ENCODE measurements at regions not wholly inside any gene's neighbourhood (a gene's known extent, or its start where the extent isn't known, plus 50 kb on each side); places are given as distances from the start of the nearest gene placed in this dataset.

DNA sequence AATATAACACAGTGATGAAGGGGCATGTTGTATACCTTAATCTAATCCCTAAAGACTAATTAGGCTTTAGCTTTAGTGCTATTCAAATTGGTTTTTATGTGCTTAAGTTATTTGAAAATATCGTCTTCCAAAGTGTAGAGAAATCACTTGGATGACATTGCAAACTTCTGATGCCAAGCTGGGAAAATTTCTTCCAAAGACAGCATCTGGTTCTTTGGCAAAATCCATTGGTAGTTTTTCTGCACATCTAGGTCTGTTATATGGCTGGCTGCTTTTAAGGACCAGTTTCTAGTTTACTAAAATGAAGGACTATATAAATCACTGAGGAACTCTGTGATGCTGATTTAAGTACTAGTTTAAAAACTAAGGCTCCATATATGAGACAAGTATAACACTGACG is 2362.3 kb downstream of the PCDH9 start (continued):
- no peak for TF ChIP-seq JUND (IDR thresholded peaks at IDR 0.05)
- no peak for TF ChIP-seq ZBTB33 (IDR thresholded peaks at IDR 0.05)
- no peak for TF ChIP-seq RAD21 (IDR thresholded peaks at IDR 0.05)
- TF ChIP-seq, protein P1, sequence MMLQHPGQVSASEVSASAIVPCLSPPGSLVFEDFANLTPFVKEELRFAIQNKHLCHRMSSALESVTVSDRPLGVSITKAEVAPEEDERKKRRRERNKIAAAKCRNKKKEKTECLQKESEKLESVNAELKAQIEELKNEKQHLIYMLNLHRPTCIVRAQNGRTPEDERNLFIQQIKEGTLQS (IDR thresholded peaks at IDR 0.05): no peak

DNA sequence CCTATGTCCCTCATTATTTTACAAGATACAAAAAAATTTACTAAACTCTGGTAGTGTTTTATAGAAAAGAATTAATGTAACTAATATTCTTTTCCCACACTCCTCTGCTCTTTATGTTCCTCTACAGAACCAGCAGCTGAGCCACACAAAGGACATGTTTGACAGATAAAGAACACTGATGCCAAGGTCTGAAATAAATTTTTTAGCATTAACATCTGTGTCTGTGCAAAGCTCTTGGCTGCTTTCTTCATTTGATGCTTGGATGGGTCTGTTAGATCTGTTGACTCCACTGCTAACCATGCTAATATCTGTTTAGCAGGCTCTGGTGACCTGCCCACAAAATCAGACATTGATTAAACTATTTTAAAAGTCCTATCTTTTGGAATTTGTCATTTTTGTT is 2363.8 kb downstream of the PCDH9 start:
- H3K27ac ChIP-seq (ENCODE audit: low read depth in 1 of 2, low read length in 2 of 2): no peak overlapping the region
- H3K4me3 ChIP-seq (ENCODE audit: low read depth in 1 of 3, low read length in 3 of 3): no peak overlapping the region
- TF ChIP-seq EGR1 (IDR thresholded peaks at IDR 0.05; ENCODE audit: low read depth in 2 of 2): no peak
- DNase-seq (ENCODE audit: low spot score): no peak
- H3K27me3 ChIP-seq (ENCODE audit: control insufficient read depth in 4 of 4, insufficient read depth in 4 of 4, low read length in 3 of 4): peaks cover 0 to 4% (median 0%) of the 10 kb centered on the region in 4 donors
- H3K9ac ChIP-seq (ENCODE audit: low read depth in 1 of 2, low read length in 2 of 2): no peak overlapping the region
- H3K4me1 ChIP-seq (ENCODE audit: control insufficient read depth in 4 of 4, insufficient read depth in 4 of 4, low read length in 3 of 4): no peaks in the 10 kb centered on the region
- H3K9me3 ChIP-seq (ENCODE audit: control insufficient read depth in 4 of 4, low read length in 3 of 4): peaks cover 0 to 2% (median 1%) of the 10 kb centered on the region in 4 donors
- no peaks in the 10 kb centered on the region for H3K36me3 ChIP-seq (ENCODE audit: control insufficient read depth in 4 of 4, insufficient read depth in 3 of 4, low read depth in 1 of 4, low read length in 3 of 4)

DNA sequence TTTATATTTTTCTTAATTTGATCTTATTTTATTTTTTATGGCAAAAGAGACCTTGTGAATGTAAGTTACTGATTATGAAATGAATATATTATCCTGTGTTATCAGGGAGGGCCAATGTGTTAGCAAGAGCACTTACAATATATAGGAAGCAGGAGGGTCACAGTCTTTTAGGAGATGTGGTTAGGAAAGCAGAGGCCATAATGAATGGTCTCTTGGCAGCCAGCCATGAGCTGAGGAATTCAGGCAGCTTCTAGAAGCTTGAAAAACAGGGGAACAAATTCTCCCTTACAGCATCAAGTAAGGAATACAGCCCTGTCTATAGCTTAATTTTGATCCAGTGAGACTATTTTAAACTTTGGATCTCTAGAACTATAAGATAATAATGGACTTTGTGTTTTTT is 2374.6 kb downstream of the PCDH9 start:
- H3K27ac ChIP-seq (ENCODE audit: low read depth in 1 of 2, low read length in 2 of 2): no peak overlapping the region
- no peak for DNase-seq (ENCODE audit: low spot score)
- no peaks in the 10 kb centered on the region for H3K9me3 ChIP-seq (ENCODE audit: control insufficient read depth in 4 of 4, low read length in 3 of 4)
- H3K4me1 ChIP-seq (ENCODE audit: control insufficient read depth in 4 of 4, insufficient read depth in 4 of 4, low read length in 3 of 4): no peaks in the 10 kb centered on the region
- H3K27me3 ChIP-seq (ENCODE audit: control insufficient read depth in 4 of 4, insufficient read depth in 4 of 4, low read length in 3 of 4): no peaks in the 10 kb centered on the region
- no peaks in the 10 kb centered on the region for H3K36me3 ChIP-seq (ENCODE audit: control insufficient read depth in 4 of 4, insufficient read depth in 3 of 4, low read depth in 1 of 4, low read length in 3 of 4)
- no peak overlapping the region for H3K9ac ChIP-seq (ENCODE audit: low read depth in 1 of 2, low read length in 2 of 2)
- no peak overlapping the region for H3K4me3 ChIP-seq (ENCODE audit: low read depth in 1 of 3, low read length in 3 of 3)
- TF ChIP-seq FOXA2 (IDR thresholded peaks at IDR 0.05) (no peak), RAD21 (IDR thresholded peaks at IDR 0.05) (no peak), SP1 (IDR thresholded peaks at IDR 0.05) (no peak), ZBTB33 (IDR thresholded peaks at IDR 0.05) (no peak)

DNA sequence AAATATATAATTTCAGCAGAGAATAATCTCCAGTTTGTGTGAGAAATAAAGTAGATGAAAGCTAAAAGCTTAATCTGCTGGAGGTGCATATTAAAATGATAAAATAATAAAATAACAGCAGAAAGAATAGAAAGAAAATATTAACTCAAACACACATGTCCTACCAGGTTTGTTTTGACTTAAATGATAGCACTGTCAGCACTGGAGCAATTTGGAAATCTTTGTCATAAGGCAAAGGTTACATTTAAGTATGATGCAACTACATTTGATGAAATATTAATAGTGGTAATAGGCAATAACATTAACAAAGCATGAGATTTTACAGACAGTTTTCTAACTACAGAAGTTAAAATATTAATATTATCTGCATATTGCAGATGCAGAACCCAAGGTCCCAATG is 2380.1 kb downstream of the PCDH9 start:
- H3K9me3 ChIP-seq (ENCODE audit: control insufficient read depth in 4 of 4, low read length in 3 of 4): no peaks in the 10 kb centered on the region
- H3K4me3 ChIP-seq (ENCODE audit: low read depth in 1 of 3, low read length in 3 of 3): no peak overlapping the region
- no peak for DNase-seq (ENCODE audit: low spot score)
- peaks cover 0 to 3% (median 0%) of the 10 kb centered on the region in 4 donors for H3K4me1 ChIP-seq (ENCODE audit: control insufficient read depth in 4 of 4, insufficient read depth in 4 of 4, low read length in 3 of 4)
- H3K9ac ChIP-seq (ENCODE audit: low read depth in 1 of 2, low read length in 2 of 2): no peak overlapping the region
- no peak overlapping the region for H3K27ac ChIP-seq (ENCODE audit: low read depth in 1 of 2, low read length in 2 of 2)
- H3K36me3 ChIP-seq (ENCODE audit: control insufficient read depth in 4 of 4, insufficient read depth in 3 of 4, low read depth in 1 of 4, low read length in 3 of 4): no peaks in the 10 kb centered on the region
- TF ChIP-seq SP1 (IDR thresholded peaks at IDR 0.05): no peak
- TF ChIP-seq HNF4A (conservative IDR thresholded peaks at IDR 0.05): peak in 1 of 2 donors; percentile 46
- TF ChIP-seq EGR1 (IDR thresholded peaks at IDR 0.05; ENCODE audit: low read depth in 2 of 2): no peak
- TF ChIP-seq, protein P2, sequence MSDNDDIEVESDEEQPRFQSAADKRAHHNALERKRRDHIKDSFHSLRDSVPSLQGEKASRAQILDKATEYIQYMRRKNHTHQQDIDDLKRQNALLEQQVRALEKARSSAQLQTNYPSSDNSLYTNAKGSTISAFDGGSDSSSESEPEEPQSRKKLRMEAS (IDR thresholded peaks at IDR 0.05): no peak
- TF ChIP-seq, protein P1 (IDR thresholded peaks at IDR 0.05): no peak
- no peaks in the 10 kb centered on the region for H3K27me3 ChIP-seq (ENCODE audit: control insufficient read depth in 4 of 4, insufficient read depth in 4 of 4, low read length in 3 of 4)

Data from liver (tissue), 6 donors.